ENCODE measurements at regions not wholly inside any gene's neighbourhood (a gene's known extent, or its start where the extent isn't known, plus 50 kb on each side); places are given as distances from the start of the nearest gene placed in this dataset.

GRCh38 chr18:68342039-68342659, 372.8 kb downstream of the TMX3 start:
- TF ChIP-seq, protein P1, sequence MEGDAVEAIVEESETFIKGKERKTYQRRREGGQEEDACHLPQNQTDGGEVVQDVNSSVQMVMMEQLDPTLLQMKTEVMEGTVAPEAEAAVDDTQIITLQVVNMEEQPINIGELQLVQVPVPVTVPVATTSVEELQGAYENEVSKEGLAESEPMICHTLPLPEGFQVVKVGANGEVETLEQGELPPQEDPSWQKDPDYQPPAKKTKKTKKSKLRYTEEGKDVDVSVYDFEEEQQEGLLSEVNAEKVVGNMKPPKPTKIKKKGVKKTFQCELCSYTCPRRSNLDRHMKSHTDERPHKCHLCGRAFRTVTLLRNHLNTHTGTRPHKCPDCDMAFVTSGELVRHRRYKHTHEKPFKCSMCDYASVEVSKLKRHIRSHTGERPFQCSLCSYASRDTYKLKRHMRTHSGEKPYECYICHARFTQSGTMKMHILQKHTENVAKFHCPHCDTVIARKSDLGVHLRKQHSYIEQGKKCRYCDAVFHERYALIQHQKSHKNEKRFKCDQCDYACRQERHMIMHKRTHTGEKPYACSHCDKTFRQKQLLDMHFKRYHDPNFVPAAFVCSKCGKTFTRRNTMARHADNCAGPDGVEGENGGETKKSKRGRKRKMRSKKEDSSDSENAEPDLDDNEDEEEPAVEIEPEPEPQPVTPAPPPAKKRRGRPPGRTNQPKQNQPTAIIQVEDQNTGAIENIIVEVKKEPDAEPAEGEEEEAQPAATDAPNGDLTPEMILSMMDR (IDR thresholded peaks at IDR 0.05): no peak
- TF ChIP-seq EZH2 (IDR thresholded peaks at IDR 0.05): no peak
